UCSD-AML1 (cell line): ENCODE measurements at regions not wholly inside any gene's neighbourhood (a gene's known extent, or its start where the extent isn't known, plus 50 kb on each side); places are given as distances from the start of the nearest gene placed in this dataset.

Source experiments
- DNase-seq: peaks from one replicate; lab custom pipeline; 2025; ENCODE audit not compliant: unreplicated experiment; lab: John Stamatoyannopoulos, UW

- no peak for DNase-seq
Measured at GRCh38 chr14:87073880-87074570, 919.0 kb downstream of the GALC start.

- no peak for DNase-seq
Measured at GRCh38 chr14:87067591-87067990, 925.4 kb downstream of the GALC start.

GRCh38 chr14:87067061-87067460, 925.9 kb downstream of the GALC start:
- DNase-seq: no peak

GRCh38 chr14:87066221-87066817, 926.7 kb downstream of the GALC start:
- no peak for DNase-seq

GRCh38 chr14:87065366-87065765, 927.6 kb downstream of the GALC start:
- DNase-seq: no peak

- no peak for DNase-seq
Measured at GRCh38 chr14:87063181-87063580, 929.8 kb downstream of the GALC start.

GRCh38 chr14:87060405-87060804, 932.6 kb downstream of the GALC start:
- no peak for DNase-seq

GRCh38 chr14:87059060-87059839, 933.7 kb downstream of the GALC start:
- DNase-seq: no peak

- no peak for DNase-seq
Measured at GRCh38 chr14:87055007-87055406, 938.0 kb downstream of the GALC start.

GRCh38 chr14:87052646-87053225, 940.2 kb downstream of the GALC start:
- no peak for DNase-seq

- no peak for DNase-seq
Measured at GRCh38 chr14:87050421-87050820, 942.6 kb downstream of the GALC start.

GRCh38 chr14:87049950-87050349, 943.0 kb downstream of the GALC start:
- peak; percentile 7 for DNase-seq

- no peak for DNase-seq
Measured at GRCh38 chr14:87046960-87047359, 946.0 kb downstream of the GALC start.

GRCh38 chr14:87045956-87046355, 947.0 kb downstream of the GALC start:
- DNase-seq: no peak

GRCh38 chr14:87045246-87045645, 947.7 kb downstream of the GALC start:
- DNase-seq: no peak

- DNase-seq: no peak
Measured at GRCh38 chr14:87044807-87045206, 948.2 kb downstream of the GALC start.

GRCh38 chr14:87043667-87044200, 949.2 kb downstream of the GALC start:
- no peak for DNase-seq

- DNase-seq: no peak
Measured at GRCh38 chr14:87042354-87042753, 950.6 kb downstream of the GALC start.

GRCh38 chr14:87041290-87042020, 951.5 kb downstream of the GALC start:
- no peak for DNase-seq

GRCh38 chr14:87034680-87035079, 958.3 kb downstream of the GALC start:
- DNase-seq: no peak

GRCh38 chr14:87030197-87030596, 962.8 kb downstream of the GALC start:
- DNase-seq: no peak
